DOHH2 (cell line): ENCODE measurements at regions not wholly inside any gene's neighbourhood (a gene's known extent, or its start where the extent isn't known, plus 50 kb on each side); places are given as distances from the start of the nearest gene placed in this dataset.
"Not testable (repeated sequence)": the region's sequence is repeated elsewhere in the genome, so short reads cannot be mapped to it uniquely, and the experiment has no call there.

ENCODE experiments used
- H3F3A ChIP-seq: fragments of 200-600 bp; sonication (generic), shearing (Covaris generic); 2 replicates; pipeline ENCODE4 v1.6.0; 2016; ENCODE audit warnings: antibody characterized with exemption, mild to moderate bottlenecking; ENCODE audit not compliant: control insufficient read depth, insufficient read depth
- H3K27ac ChIP-seq: fragments of 200-600 bp; sonication (generic); 2 replicates; pipeline ENCODE4 v1.5.1; 2014; ENCODE audit warnings: low read depth, mild to moderate bottlenecking, low read length, moderate library complexity
- H3K27me3 ChIP-seq: fragments of 200-600 bp; sonication (generic); 2 replicates; pipeline ENCODE4 v1.6.1; 2014; ENCODE audit warnings: mild to moderate bottlenecking, low read length, mixed read lengths; ENCODE audit not compliant: control insufficient read depth
- H3K36me3 ChIP-seq: fragments of 200-600 bp; sonication (generic); 2 replicates; pipeline ENCODE4 v1.6.1; 2014; ENCODE audit warnings: mild to moderate bottlenecking, low read length, moderate library complexity, mixed read lengths; ENCODE audit not compliant: control insufficient read depth
- H3K4me1 ChIP-seq: fragments of 200-600 bp; sonication (generic); 2 replicates; pipeline ENCODE4 v1.6.1; 2014; ENCODE audit warnings: mild to moderate bottlenecking, low read length, mixed read lengths; ENCODE audit not compliant: control insufficient read depth
- H3K4me2 ChIP-seq: fragments of 200-600 bp; sonication (generic); 2 replicates; pipeline ENCODE4 v1.6.0; 2014; ENCODE audit warnings: mild to moderate bottlenecking, low read length, moderate library complexity
- H3K4me3 ChIP-seq: fragments of 200-600 bp; sonication (generic); 2 replicates; pipeline ENCODE4 v1.5.1; 2014; ENCODE audit warnings: mild to moderate bottlenecking, low read length, mixed read lengths
- H3K79me2 ChIP-seq: fragments of 200-600 bp; sonication (generic); 2 replicates; pipeline ENCODE4 v1.6.1; 2014; ENCODE audit warnings: mild to moderate bottlenecking, low read length, mixed read lengths; ENCODE audit not compliant: control insufficient read depth
- H3K9me2 ChIP-seq: fragments of 200-600 bp; sonication (generic); replicated peaks from 2 replicates; pipeline ENCODE4 v1.6.1; 2014; ENCODE audit warnings: mild to moderate bottlenecking, low read length, mixed read lengths; ENCODE audit not compliant: control insufficient read depth
- H3K9me3 ChIP-seq: fragments of 200-600 bp; sonication (generic); 2 replicates; pipeline ENCODE4 v1.6.1; 2014; ENCODE audit warnings: antibody characterized with exemption, low read length, mixed read lengths; ENCODE audit not compliant: control insufficient read depth, insufficient read depth
- H4K20me1 ChIP-seq: fragments of 200-600 bp; sonication (generic); 2 replicates; pipeline ENCODE4 v1.6.0; 2014; ENCODE audit warnings: low read depth, mild to moderate bottlenecking, antibody characterized with exemption, low read length, moderate library complexity; ENCODE audit not compliant: control insufficient read depth, insufficient read depth
- EZH2phosphoT487 ChIP-seq: fragments of 200-600 bp; sonication (generic); IDR thresholded peaks from 2 replicates; pipeline ENCODE4 v1.6.1; 2017; ENCODE audit warnings: borderline replicate concordance, mild to moderate bottlenecking, antibody characterized with exemption, low read length, moderate library complexity, mixed read lengths
- TF ChIP-seq, protein P1 (sequence below): fragments of 200-600 bp; sonication (generic); IDR thresholded peaks from one replicate; pipeline ENCODE4 v1.5.1; 2014; ENCODE audit warnings: antibody characterized with exemption, mild to moderate bottlenecking, low read depth, low read length; ENCODE audit not compliant: poor library complexity, severe bottlenecking

DNA sequence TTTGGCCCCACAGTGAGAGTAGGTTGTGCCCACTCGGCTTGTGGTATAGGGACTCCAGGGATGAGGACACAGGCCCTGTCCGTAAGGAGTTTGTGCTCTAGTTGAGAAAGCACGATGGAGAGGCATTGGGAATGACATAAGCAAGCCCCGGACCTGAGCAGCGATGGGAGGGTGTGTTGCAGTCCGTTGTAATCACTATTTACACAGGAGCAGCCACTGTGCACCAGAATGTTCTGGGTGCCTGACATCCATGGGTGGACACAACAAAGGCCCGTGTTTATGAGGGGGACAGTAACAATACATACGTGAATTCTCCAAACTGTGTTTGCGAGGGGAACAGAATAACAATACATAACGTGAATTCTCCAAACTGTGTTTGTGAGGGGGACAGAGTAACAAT is 86.8 kb downstream of the NPIPB11 start:
- no peaks in the 10 kb centered on the region for H3K36me3 ChIP-seq
- H3K9me3 ChIP-seq, result no peaks in the 10 kb centered on the region
- H3K4me1 ChIP-seq, result peaks cover 13% of the 10 kb centered on the region
- no peak overlapping the region for H3K4me3 ChIP-seq
- no peak overlapping the region for H3K27ac ChIP-seq
- H3F3A ChIP-seq, result no peaks in the 10 kb centered on the region
- H3K9me2 ChIP-seq, result no peaks in the 10 kb centered on the region
- TF ChIP-seq EZH2phosphoT487, result no peak
- TF ChIP-seq, protein P1, sequence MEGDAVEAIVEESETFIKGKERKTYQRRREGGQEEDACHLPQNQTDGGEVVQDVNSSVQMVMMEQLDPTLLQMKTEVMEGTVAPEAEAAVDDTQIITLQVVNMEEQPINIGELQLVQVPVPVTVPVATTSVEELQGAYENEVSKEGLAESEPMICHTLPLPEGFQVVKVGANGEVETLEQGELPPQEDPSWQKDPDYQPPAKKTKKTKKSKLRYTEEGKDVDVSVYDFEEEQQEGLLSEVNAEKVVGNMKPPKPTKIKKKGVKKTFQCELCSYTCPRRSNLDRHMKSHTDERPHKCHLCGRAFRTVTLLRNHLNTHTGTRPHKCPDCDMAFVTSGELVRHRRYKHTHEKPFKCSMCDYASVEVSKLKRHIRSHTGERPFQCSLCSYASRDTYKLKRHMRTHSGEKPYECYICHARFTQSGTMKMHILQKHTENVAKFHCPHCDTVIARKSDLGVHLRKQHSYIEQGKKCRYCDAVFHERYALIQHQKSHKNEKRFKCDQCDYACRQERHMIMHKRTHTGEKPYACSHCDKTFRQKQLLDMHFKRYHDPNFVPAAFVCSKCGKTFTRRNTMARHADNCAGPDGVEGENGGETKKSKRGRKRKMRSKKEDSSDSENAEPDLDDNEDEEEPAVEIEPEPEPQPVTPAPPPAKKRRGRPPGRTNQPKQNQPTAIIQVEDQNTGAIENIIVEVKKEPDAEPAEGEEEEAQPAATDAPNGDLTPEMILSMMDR, result no peak
- no peaks in the 10 kb centered on the region for H3K79me2 ChIP-seq
- H4K20me1 ChIP-seq, result no peaks in the 10 kb centered on the region
- no peak overlapping the region for H3K4me2 ChIP-seq
- H3K27me3 ChIP-seq, result no peaks in the 10 kb centered on the region

DNA sequence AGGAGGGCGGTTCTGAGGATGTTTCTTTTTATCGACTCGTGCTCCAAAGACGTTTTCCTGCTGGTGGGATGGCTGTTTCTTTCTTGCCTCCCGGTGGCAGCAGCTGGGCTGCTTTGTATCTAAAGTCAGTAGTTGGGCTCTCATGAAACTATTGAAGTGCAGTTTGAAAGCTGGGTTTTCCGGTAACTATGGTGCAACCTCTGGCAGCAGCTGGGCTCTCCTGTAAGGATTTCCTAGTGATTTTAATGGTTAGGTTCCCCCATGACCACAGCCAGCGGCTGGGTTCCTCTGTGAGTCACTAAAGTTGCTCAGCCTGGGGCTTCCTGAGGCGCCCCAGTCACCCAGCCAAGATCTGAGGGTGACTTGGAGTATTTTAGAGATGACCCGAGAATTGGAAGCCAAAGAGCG is 87.9 kb downstream of the NPIPB11 start:
- not testable (repeated sequence) for H4K20me1 ChIP-seq, H3K4me3 ChIP-seq, H3K4me2 ChIP-seq, H3K9me3 ChIP-seq, H3K9me2 ChIP-seq, H3F3A ChIP-seq, H3K4me1 ChIP-seq, H3K36me3 ChIP-seq, H3K27me3 ChIP-seq, H3K27ac ChIP-seq, H3K79me2 ChIP-seq

DNA sequence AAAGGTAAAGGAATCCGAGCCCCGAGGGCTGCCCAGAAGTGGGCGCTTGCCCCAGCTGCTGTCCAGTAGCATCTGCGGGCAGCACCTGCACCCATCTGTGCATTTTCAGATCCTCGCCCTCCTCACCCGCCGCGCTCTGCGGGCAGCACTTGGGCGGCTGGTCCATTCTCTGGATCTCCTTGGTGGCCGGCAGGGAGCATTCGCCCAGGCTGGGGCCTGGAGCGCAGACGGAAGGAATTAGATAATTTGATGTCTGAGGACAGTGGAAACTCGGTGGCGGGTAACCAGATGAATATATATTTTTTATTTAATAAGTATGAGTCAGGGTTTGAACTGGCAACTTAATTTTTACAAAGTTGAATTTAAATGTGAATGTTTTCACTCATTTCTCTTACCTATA is 88.5 kb downstream of the NPIPB11 start:
- no peaks in the 10 kb centered on the region for H3K9me2 ChIP-seq
- H3K9me3 ChIP-seq, result no peaks in the 10 kb centered on the region
- no peak overlapping the region for H3K4me2 ChIP-seq
- no peaks in the 10 kb centered on the region for H3K27me3 ChIP-seq
- no peaks in the 10 kb centered on the region for H3K79me2 ChIP-seq
- no peak overlapping the region for H3K27ac ChIP-seq
- no peaks in the 10 kb centered on the region for H3F3A ChIP-seq
- H3K4me3 ChIP-seq, result no peak overlapping the region
- H3K36me3 ChIP-seq, result no peaks in the 10 kb centered on the region
- no peaks in the 10 kb centered on the region for H4K20me1 ChIP-seq
- TF ChIP-seq, protein P1, result no peak
- TF ChIP-seq EZH2phosphoT487, result no peak
- peaks cover 7% of the 10 kb centered on the region for H3K4me1 ChIP-seq

DNA sequence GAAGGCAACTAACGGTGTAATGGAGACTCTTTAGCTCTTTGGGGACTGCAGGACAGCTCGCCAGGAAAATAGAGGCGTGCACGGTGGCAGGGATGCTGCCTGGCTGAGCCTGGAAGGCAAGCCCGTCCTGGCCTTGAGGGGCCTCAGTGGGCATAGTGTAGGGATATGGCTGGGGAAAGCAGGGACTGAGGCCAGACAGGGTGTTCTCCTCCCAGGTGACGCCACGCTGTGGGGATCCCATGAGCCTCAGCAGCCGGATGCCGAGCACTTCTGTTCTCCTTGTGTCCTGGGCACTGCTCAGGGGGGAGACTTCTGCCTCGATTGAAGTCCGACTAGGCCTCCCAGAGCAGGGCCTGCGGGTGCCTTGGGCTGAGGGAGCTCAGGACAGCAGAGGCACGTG is 89.2 kb downstream of the NPIPB11 start:
- Histone ChIP-seq H3K4me2 (no peak overlapping the region), H3K27ac (no peak overlapping the region), H3K27me3 (no peaks in the 10 kb centered on the region), H3F3A (no peaks in the 10 kb centered on the region), H3K9me3 (no peaks in the 10 kb centered on the region), H3K4me1 (peaks cover 7% of the 10 kb centered on the region), H3K79me2 (no peaks in the 10 kb centered on the region), H3K4me3 (no peak overlapping the region), H4K20me1 (no peaks in the 10 kb centered on the region), H3K9me2 (no peaks in the 10 kb centered on the region), H3K36me3 (no peaks in the 10 kb centered on the region)
- TF ChIP-seq, protein P1, result no peak
- TF ChIP-seq EZH2phosphoT487, result no peak
